GM12878 (cell line): ENCODE measurements at regions not wholly inside any gene's neighbourhood (a gene's known extent, or its start where the extent isn't known, plus 50 kb on each side); places are given as distances from the start of the nearest gene placed in this dataset.

ENCODE experiments used
- ATAC-seq: fragments of 200-7000 bp; cut with Tn5 transposase; 3 replicates; pipeline ENCODE4 v1.9.1; 2020; ENCODE audit warnings: mild to moderate bottlenecking, moderate library complexity
- BruUV-seq: library from RNA; stranded (reverse); fragments of 400-500 nt; replicated peaks from 2 replicates; lab custom pipeline; 2021; lab: Mats Ljungman, UMichigan
- CTCF ChIA-PET: fragments of 300-600 bp; sonication (Branson Sonifier 250); formaldehyde crosslinking; extraction: SDS; loops from one replicate; lab custom pipeline; 2021; ENCODE audit warnings: inconsistent platforms; lab: Yijun Ruan, JAX
- POLR2A ChIA-PET: fragments of 350-600 bp; formaldehyde crosslinking; extraction: SDS; loops from one replicate; lab custom pipeline; 2021; ENCODE audit warnings: inconsistent platforms; lab: Charles Lee
- RAD21 ChIA-PET: fragments of 300-600 bp; sonication (Branson Sonifier 250); formaldehyde crosslinking; loops from one replicate; lab custom pipeline; 2023; ENCODE audit warnings: antibody characterized with exemption; ENCODE audit not compliant: unreplicated experiment; lab: Charles Lee
- SMC1A ChIA-PET: fragments of 300-600 bp; sonication (Branson Sonifier 250); formaldehyde crosslinking; loops from one replicate; lab custom pipeline; 2023; ENCODE audit not compliant: unreplicated experiment, uncharacterized antibody; lab: Charles Lee
- DNase-seq: peaks from one replicate; pipeline ENCODE4 v3.0.0-alpha.2; 2011; ENCODE audit warnings: low read depth, low spot score
- FAIRE-seq: peaks from 3 replicates; lab custom pipeline; 2011; peaks lifted over from hg19 to GRCh38; lab: Jason Lieb, UNC
- H2AFZ ChIP-seq: 2 replicates; pipeline ENCODE4 v1.6.0; 2011; ENCODE audit warnings: low read depth, low read length, control low read depth; ENCODE audit not compliant: control insufficient read depth
- H3K27ac ChIP-seq: 2 replicates; pipeline ENCODE4 v1.5.1; 2011; ENCODE audit warnings: control low read depth; ENCODE audit not compliant: control insufficient read depth, insufficient read depth
- H3K27me3 ChIP-seq, 2 experiments: replicated peaks in 1 of 2; 2 replicates each; pipeline versions ENCODE4 v1.6.0 to v1.6.1; 2011; ENCODE audit warnings: low read length in 1 of 2; ENCODE audit not compliant: control insufficient read depth in 2 of 2, insufficient read depth in 2 of 2
- H3K36me3 ChIP-seq, 2 experiments: 2 replicates each; pipeline ENCODE4 v1.5.1; 2011; ENCODE audit warnings: low read length in 1 of 2; ENCODE audit not compliant: control insufficient read depth in 2 of 2, insufficient read depth in 2 of 2
- H3K4me1 ChIP-seq: 2 replicates; pipeline ENCODE4 v1.6.1; 2011; ENCODE audit warnings: mild to moderate bottlenecking, low read length, moderate library complexity, mixed read lengths; ENCODE audit not compliant: control insufficient read depth, insufficient read depth
- H3K4me2 ChIP-seq: 2 replicates; pipeline ENCODE4 v1.6.0; 2011; ENCODE audit warnings: control low read depth; ENCODE audit not compliant: control insufficient read depth, insufficient read depth
- H3K4me3 ChIP-seq: fragments of 200-600 bp; sonication (generic); 2 replicates; pipeline ENCODE4 v1.5.1; 2016
- H3K79me2 ChIP-seq: 2 replicates; pipeline ENCODE4 v1.6.0; 2011; ENCODE audit warnings: low read length; ENCODE audit not compliant: control insufficient read depth, insufficient read depth
- H3K9ac ChIP-seq: 2 replicates; pipeline ENCODE4 v1.8.0; 2011; ENCODE audit warnings: low read length, control low read depth, mixed read lengths; ENCODE audit not compliant: control insufficient read depth, insufficient read depth
- H3K9me3 ChIP-seq: replicated peaks from 3 replicates; pipeline ENCODE4 v1.5.1; 2011; ENCODE audit warnings: mild to moderate bottlenecking, low read length; ENCODE audit not compliant: control insufficient read depth, insufficient read depth
- H4K20me1 ChIP-seq: 2 replicates; pipeline ENCODE4 v1.6.0; 2011; ENCODE audit not compliant: control insufficient read depth, insufficient read depth
- ATF7 ChIP-seq: fragments of 450-650 bp; IDR thresholded peaks from 2 replicates; pipeline ENCODE4 v1.6.1; 2016; ENCODE audit warnings: low read depth, mild to moderate bottlenecking
- CREM ChIP-seq: IDR thresholded peaks from 2 replicates; pipeline ENCODE4 v1.6.1; 2014; ENCODE audit warnings: antibody characterized with exemption, low read depth
- EED ChIP-seq: sonication (generic); IDR thresholded peaks from 2 replicates; pipeline ENCODE4 v1.6.1; 2016; ENCODE audit warnings: antibody characterized with exemption, low read depth
- ESRRA ChIP-seq: IDR thresholded peaks from 2 replicates; pipeline ENCODE4 v1.6.1; 2012; ENCODE audit warnings: mild to moderate bottlenecking, low read length, improper control_type of control experiment
- MTA2 ChIP-seq: fragments of 450-650 bp; IDR thresholded peaks from 2 replicates; pipeline ENCODE4 v1.6.1; 2016; ENCODE audit warnings: low read depth, mild to moderate bottlenecking, moderate library complexity
- NFYA ChIP-seq: IDR thresholded peaks from 2 replicates; pipeline ENCODE4 v1.6.1; 2011; ENCODE audit warnings: low read depth, mild to moderate bottlenecking, low read length, improper control_type of control experiment, borderline replicate concordance
- PAX8 ChIP-seq: fragments of 450-650 bp; IDR thresholded peaks from 2 replicates; pipeline ENCODE4 v1.6.1; 2017; ENCODE audit warnings: mild to moderate bottlenecking, moderate library complexity
- RB1 ChIP-seq: fragments of 450-650 bp; formaldehyde crosslinking; IDR thresholded peaks from 2 replicates; pipeline ENCODE4 v1.6.1; 2017; ENCODE audit warnings: mild to moderate bottlenecking, borderline replicate concordance
- SMAD1 ChIP-seq: fragments of 450-650 bp; IDR thresholded peaks from 2 replicates; pipeline ENCODE4 v1.6.1; 2018; ENCODE audit warnings: mild to moderate bottlenecking, low read depth; ENCODE audit not compliant: partially characterized antibody
- STAT1 ChIP-seq: fragments of 450-650 bp; conservative IDR thresholded peaks from 2 replicates; pipeline ENCODE4 v1.6.1; 2014; ENCODE audit warnings: antibody characterized with exemption, mild to moderate bottlenecking
- TARDBP ChIP-seq: IDR thresholded peaks from 2 replicates; pipeline ENCODE4 v1.6.1; 2016; ENCODE audit warnings: borderline replicate concordance
- TCF7 ChIP-seq: IDR thresholded peaks from 2 replicates; pipeline ENCODE4 v1.6.1; 2014; ENCODE audit warnings: antibody characterized with exemption, borderline replicate concordance
- ZNF274 ChIP-seq: IDR thresholded peaks from one replicate; pipeline ENCODE4 v1.8.0; 2011; ENCODE audit not compliant: insufficient read length, insufficient read depth
- ZZZ3 ChIP-seq: IDR thresholded peaks from 2 replicates; pipeline ENCODE4 v1.6.1; 2011; ENCODE audit warnings: low read depth; ENCODE audit not compliant: control insufficient read depth, insufficient read length
- WGBS: methylation state at CpG from one replicate; pipeline ENCODE4 v1.1.6; 2016; ENCODE audit warnings: low lambda C conversion rate; ENCODE audit not compliant: insufficient replicate concordance, insufficient coverage; ENCODE audit errors: missing lambda C conversion rate; 5-methylcytosine and 5-hydroxymethylcytosine counted together
- in situ Hi-C: fragments of 300-500 bp; cut with MboI; formaldehyde crosslinking; loops from 9 replicates; pipeline ENCODE4 v1.14.3; 2018; ENCODE audit warnings: mixed read lengths
- intact Hi-C: fragments of 100-400 bp; cut with micrococcal nuclease; formaldehyde crosslinking; loops from one replicate; pipeline ENCODE4 v1.14.2; 2022; ENCODE audit not compliant: unreplicated experiment
- TF ChIP-seq, protein P1 (sequence below): fragments of 450-650 bp; IDR thresholded peaks from 2 replicates; pipeline ENCODE4 v1.6.1; 2017; ENCODE audit warnings: mild to moderate bottlenecking, low read depth, inconsistent platforms; ENCODE audit not compliant: poor library complexity, severe bottlenecking
- TF ChIP-seq, protein P2 (sequence below): IDR thresholded peaks from 2 replicates; pipeline ENCODE4 v1.6.1; 2011; ENCODE audit warnings: borderline replicate concordance, low read depth, mild to moderate bottlenecking, moderate library complexity, mixed read lengths, low read length; ENCODE audit not compliant: insufficient read depth; ENCODE audit errors: extremely low read length

DNA sequence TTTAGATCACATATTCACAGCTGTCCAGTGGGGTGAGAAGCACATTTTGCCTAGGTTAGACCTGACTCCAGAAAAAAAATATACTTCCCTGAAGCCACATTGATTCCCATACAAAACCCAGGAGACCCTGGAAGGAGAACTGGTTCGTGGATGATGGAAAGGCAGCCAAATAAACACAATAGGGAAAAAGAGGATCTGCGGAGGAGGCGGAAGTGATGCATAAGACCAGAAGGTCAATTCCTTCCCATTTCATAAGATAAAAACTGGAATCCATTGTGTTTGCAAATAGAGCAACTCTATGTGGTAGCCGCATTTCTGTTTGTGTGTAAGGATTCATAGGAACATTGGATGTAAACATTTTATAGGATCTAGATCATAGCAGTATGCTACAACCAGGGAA lies 781.9 kb upstream of the GRM7 start:
- RAD21 ChIA-PET, result no interaction called here
- POLR2A ChIA-PET, result no interaction called here
- no peak for FAIRE-seq

GRCh38 chr3:6079561-6080179 lies 781.2 kb upstream of the GRM7 start:
- RAD21 ChIA-PET, result no interaction called here
- in situ Hi-C loops, result no loop called here
- TF ChIP-seq ZZZ3 (no peak), PAX8 (no peak), ATF7 (no peak), TARDBP (no peak), STAT1 (no peak), CREM (no peak), ESRRA (no peak), EED (no peak)
- TF ChIP-seq, protein P1, sequence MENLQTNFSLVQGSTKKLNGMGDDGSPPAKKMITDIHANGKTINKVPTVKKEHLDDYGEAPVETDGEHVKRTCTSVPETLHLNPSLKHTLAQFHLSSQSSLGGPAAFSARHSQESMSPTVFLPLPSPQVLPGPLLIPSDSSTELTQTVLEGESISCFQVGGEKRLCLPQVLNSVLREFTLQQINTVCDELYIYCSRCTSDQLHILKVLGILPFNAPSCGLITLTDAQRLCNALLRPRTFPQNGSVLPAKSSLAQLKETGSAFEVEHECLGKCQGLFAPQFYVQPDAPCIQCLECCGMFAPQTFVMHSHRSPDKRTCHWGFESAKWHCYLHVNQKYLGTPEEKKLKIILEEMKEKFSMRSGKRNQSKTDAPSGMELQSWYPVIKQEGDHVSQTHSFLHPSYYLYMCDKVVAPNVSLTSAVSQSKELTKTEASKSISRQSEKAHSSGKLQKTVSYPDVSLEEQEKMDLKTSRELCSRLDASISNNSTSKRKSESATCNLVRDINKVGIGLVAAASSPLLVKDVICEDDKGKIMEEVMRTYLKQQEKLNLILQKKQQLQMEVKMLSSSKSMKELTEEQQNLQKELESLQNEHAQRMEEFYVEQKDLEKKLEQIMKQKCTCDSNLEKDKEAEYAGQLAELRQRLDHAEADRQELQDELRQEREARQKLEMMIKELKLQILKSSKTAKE, result no peak

More for the DNA sequence above, 781.9 kb upstream of the GRM7 start:
- Histone ChIP-seq H3K79me2 (no peaks in the 10 kb centered on the region), H3K9ac (no peak overlapping the region), H3K9me3 (no peaks in the 10 kb centered on the region), H3K36me3 (no peaks in the 10 kb centered on the region), H4K20me1 (no peaks in the 10 kb centered on the region)
- intact Hi-C loops, result no loop called here
- no peak for DNase-seq
- in situ Hi-C loops, result no loop called here
- no TSS peak for BruUV-seq
- TF ChIP-seq TCF7, result no peak
- no peak for TF ChIP-seq ZNF274
- no peak for TF ChIP-seq RB1
- TF ChIP-seq, protein P2, sequence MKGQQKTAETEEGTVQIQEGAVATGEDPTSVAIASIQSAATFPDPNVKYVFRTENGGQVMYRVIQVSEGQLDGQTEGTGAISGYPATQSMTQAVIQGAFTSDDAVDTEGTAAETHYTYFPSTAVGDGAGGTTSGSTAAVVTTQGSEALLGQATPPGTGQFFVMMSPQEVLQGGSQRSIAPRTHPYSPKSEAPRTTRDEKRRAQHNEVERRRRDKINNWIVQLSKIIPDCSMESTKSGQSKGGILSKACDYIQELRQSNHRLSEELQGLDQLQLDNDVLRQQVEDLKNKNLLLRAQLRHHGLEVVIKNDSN, result no peak
- TF ChIP-seq MTA2, result no peak
- no peak for TF ChIP-seq NFYA
- no peak for TF ChIP-seq SMAD1
- TF ChIP-seq, all 136 proteins: peak for 0
- H3K4me3 ChIP-seq, result no peak overlapping the region
- no peak for ATAC-seq
- no peak overlapping the region for H3K4me2 ChIP-seq
- H3K27ac ChIP-seq, result no peak overlapping the region
- no peak overlapping the region for H2AFZ ChIP-seq
- SMC1A ChIA-PET, result no interaction called here
- no peaks in the 10 kb centered on the region for H3K27me3 ChIP-seq
- CTCF ChIA-PET, result no interaction called here
- H3K4me1 ChIP-seq, result no peaks in the 10 kb centered on the region
- 42% methylated on average over 4 of the region's 4 CpGs for WGBS

More at GRCh38 chr3:6079561-6080179, 781.2 kb upstream of the GRM7 start:
- FAIRE-seq (no peak), ATAC-seq (no peak), DNase-seq (no peak)
- ChIA-PET POLR2A (no interaction called here), CTCF (no interaction called here), SMC1A (interaction anchor here (1.7 kb wide), 1 partner anchor 12 kb away, joined by 3 read pairs; no protein-coding TSS in a partner anchor)
- no peaks in the 10 kb centered on the region for H3K4me1 ChIP-seq
- H3K4me3 ChIP-seq, result no peak overlapping the region
- H3K9me3 ChIP-seq, result no peaks in the 10 kb centered on the region
- H3K4me2 ChIP-seq, result no peak overlapping the region
- no TSS peak for BruUV-seq
- intact Hi-C loops, result no loop called here
- WGBS, result 18% methylated on average over 6 of the region's 6 CpGs
- H3K9ac ChIP-seq, result no peak overlapping the region
- H3K79me2 ChIP-seq, result no peaks in the 10 kb centered on the region
- H3K36me3 ChIP-seq, result no peaks in the 10 kb centered on the region
- H2AFZ ChIP-seq, result no peak overlapping the region
- H3K27me3 ChIP-seq, result no peaks in the 10 kb centered on the region
- no peak overlapping the region for H3K27ac ChIP-seq
- no peaks in the 10 kb centered on the region for H4K20me1 ChIP-seq
